ENCODE measurements at regions not wholly inside any gene's neighbourhood (a gene's known extent, or its start where the extent isn't known, plus 50 kb on each side); places are given as distances from the start of the nearest gene placed in this dataset.

DNA sequence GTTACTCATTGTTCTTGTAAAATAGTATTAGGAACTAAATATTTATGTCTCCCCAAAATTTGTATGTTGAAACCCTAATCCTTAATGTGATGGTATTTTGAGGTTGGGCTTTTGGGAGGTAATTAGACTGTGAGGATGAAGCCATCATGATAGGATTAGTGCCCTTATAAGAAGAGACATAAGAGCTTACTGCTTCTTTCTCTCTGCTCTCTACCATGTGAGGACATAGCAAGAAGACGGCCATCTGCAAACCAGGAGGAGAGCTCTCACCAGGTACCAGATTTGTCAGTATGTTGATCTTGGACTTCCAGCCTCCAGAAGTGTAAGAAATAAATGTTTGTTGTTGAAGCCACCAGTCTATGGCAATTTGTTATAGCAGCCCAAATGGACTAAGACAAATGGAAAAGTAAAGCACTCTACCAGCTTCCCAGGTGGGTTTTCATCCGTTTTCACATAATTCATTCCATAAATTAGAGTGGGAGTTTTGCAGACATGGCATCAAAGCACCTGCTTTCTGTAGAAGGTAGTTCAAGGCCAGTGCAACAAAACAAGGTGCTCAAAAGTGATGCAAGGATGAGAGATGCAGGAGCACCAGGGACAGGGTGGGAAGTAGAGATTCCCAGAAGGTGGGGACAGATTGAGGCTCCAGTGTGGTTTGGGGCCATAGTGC, 70.7 kb downstream of the MYCN start:
- no peak overlapping the region for H3K4me3 ChIP-seq (ENCODE audit: low read depth, low read length)
- TF ChIP-seq, protein P1, sequence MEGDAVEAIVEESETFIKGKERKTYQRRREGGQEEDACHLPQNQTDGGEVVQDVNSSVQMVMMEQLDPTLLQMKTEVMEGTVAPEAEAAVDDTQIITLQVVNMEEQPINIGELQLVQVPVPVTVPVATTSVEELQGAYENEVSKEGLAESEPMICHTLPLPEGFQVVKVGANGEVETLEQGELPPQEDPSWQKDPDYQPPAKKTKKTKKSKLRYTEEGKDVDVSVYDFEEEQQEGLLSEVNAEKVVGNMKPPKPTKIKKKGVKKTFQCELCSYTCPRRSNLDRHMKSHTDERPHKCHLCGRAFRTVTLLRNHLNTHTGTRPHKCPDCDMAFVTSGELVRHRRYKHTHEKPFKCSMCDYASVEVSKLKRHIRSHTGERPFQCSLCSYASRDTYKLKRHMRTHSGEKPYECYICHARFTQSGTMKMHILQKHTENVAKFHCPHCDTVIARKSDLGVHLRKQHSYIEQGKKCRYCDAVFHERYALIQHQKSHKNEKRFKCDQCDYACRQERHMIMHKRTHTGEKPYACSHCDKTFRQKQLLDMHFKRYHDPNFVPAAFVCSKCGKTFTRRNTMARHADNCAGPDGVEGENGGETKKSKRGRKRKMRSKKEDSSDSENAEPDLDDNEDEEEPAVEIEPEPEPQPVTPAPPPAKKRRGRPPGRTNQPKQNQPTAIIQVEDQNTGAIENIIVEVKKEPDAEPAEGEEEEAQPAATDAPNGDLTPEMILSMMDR (IDR thresholded peaks at IDR 0.05; ENCODE audit: insufficient read depth, low read length, severe bottlenecking), result no peak
- DNase-seq (ENCODE audit: low read depth), result no peak
- no peaks in the 10 kb centered on the region for H3K36me3 ChIP-seq (ENCODE audit: control insufficient read depth, insufficient read depth, low read length)
- peaks cover 2% of the 10 kb centered on the region for H3K27me3 ChIP-seq (ENCODE audit: control insufficient read depth, insufficient read depth, low read length)
- no peak for FAIRE-seq

DNA sequence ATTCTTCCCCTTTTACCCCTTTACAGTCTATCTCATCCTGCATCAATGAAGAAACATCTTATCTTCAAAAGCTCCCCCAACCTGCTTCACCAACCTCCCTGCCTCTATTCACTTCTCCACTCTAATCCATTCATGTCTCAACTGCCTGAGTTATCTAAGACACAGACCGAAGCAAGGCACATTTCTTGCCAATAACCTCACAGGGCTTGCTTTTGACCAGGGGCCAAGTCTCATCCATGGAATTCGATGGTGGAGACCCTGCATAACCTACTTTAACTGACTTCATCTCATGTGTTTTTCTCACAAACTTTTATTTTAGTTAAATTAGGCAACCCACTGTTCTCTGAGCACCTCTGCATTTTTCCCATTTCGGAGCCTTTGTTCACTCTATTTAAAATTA, 69.7 kb downstream of the MYCN start:
- Histone ChIP-seq H3K36me3 (ENCODE audit: control insufficient read depth, insufficient read depth, low read length) (no peaks in the 10 kb centered on the region), H3K27me3 (ENCODE audit: control insufficient read depth, insufficient read depth, low read length) (peaks cover 2% of the 10 kb centered on the region), H3K4me3 (ENCODE audit: low read depth, low read length) (no peak overlapping the region)
- FAIRE-seq (no peak), DNase-seq (ENCODE audit: low read depth) (no peak)
- TF ChIP-seq, protein P1 (IDR thresholded peaks at IDR 0.05; ENCODE audit: insufficient read depth, low read length, severe bottlenecking), result no peak

DNA sequence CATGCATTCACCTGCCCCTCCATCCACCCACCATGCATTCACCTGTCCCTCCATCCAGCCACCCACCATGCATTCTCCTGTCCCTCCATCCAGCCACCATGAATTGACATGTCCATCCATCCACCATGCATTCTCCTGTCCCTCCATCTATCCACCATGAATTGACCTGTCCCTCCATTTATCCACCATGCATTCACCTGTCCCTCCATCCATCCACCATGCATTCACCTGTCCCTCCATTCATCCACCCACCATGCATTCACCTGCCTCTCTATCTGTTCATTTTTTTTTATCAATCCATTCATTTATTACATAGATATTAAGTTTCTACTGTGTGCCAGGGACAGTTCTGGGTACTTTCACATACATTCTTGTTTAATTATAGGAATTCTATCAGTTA, 69.2 kb downstream of the MYCN start:
- DNase-seq (ENCODE audit: low read depth), result no peak
- no peak overlapping the region for H3K4me3 ChIP-seq (ENCODE audit: low read depth, low read length)
- FAIRE-seq, result no peak
- H3K36me3 ChIP-seq (ENCODE audit: control insufficient read depth, insufficient read depth, low read length), result no peaks in the 10 kb centered on the region
- peaks cover 2% of the 10 kb centered on the region for H3K27me3 ChIP-seq (ENCODE audit: control insufficient read depth, insufficient read depth, low read length)
- TF ChIP-seq, protein P1 (IDR thresholded peaks at IDR 0.05; ENCODE audit: insufficient read depth, low read length, severe bottlenecking), result no peak

DNA sequence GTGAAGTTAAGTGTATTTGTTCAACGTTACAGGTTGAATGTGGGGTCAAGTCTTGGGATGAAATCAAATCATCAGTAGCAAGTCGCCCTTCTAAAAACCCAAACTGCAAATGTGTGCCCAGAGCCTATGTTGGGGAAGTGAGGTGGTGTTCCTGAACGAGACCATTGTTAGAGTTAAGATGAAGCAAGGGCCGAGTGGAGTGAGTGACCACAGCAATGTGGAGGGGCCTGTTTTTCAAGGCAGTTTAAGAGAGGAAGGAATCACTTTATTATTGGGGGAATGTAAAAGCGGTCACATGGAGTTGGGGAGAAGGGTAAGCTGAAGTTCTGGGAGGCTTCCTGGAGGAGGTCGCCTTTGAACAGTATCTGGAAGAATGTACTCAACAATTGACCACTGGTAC, 68.5 kb downstream of the MYCN start:
- H3K4me3 ChIP-seq (ENCODE audit: low read depth, low read length), result no peak overlapping the region
- TF ChIP-seq, protein P1 (IDR thresholded peaks at IDR 0.05; ENCODE audit: insufficient read depth, low read length, severe bottlenecking), result no peak
- no peak for FAIRE-seq
- no peaks in the 10 kb centered on the region for H3K36me3 ChIP-seq (ENCODE audit: control insufficient read depth, insufficient read depth, low read length)
- H3K27me3 ChIP-seq (ENCODE audit: control insufficient read depth, insufficient read depth, low read length), result peaks cover 2% of the 10 kb centered on the region
- no peak for DNase-seq (ENCODE audit: low read depth)

DNA sequence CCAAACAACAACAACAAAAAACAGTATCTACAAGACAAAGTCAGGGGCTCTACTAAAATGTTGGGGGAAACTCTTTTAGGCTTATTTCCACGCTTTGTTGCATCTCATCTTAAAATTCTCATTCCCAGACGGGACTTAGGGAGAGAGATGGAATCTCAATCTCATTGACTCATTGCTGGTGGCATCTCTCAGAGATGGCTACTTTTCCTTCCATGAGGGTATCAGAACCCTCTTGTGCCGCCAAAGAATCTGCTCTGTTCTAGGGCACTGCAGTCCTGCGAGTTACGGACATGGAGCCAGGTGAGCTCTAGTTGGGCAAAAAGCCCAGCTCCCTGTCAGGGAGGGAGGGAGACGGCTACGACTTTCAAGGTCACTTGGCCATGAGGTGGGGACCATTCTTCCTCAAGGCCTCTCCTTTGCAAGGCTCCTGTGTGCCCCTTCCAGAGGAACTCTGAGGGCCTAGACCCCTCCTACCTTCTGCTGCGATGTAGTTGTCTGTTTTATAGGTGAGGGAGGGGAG, 68.0 kb downstream of the MYCN start:
- TF ChIP-seq, protein P1 (IDR thresholded peaks at IDR 0.05; ENCODE audit: insufficient read depth, low read length, severe bottlenecking), result no peak
- no peak for DNase-seq (ENCODE audit: low read depth)
- no peak overlapping the region for H3K4me3 ChIP-seq (ENCODE audit: low read depth, low read length)
- no peaks in the 10 kb centered on the region for H3K36me3 ChIP-seq (ENCODE audit: control insufficient read depth, insufficient read depth, low read length)
- FAIRE-seq, result no peak
- no peaks in the 10 kb centered on the region for H3K27me3 ChIP-seq (ENCODE audit: control insufficient read depth, insufficient read depth, low read length)
